ENCODE measurements at regions not wholly inside any gene's neighbourhood (a gene's known extent, or its start where the extent isn't known, plus 50 kb on each side); places are given as distances from the start of the nearest gene placed in this dataset.
A peak's percentile ranks its signal among the peaks of the same experiment; 100 is the strongest.
"Not testable (repeated sequence)": the region's sequence is repeated elsewhere in the genome, so short reads cannot be mapped to it uniquely, and the experiment has no call there.

DNA sequence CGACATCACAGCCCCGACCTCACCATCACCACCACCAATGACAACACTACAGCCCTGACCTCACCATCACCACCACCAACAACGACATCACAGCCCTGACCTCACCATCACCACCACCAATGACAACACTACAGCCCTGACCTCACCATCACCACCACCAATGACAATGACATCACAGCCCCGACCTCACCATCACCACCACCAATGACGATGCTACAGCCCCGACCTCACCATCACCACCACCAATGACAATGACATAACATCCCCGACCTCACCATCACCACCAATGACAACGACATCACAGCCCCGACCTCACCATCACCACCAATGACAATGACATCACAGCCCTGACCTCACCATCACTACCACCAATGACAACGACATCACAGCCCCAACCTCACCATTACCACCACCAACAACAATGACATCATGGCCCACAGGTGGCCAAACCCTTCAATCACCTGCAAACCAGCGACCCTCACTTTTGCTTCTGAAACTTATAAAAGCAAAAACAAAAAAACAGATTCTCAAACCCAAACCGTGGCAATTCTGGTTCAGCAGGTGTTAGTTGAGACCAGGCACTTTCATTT, 70.7 kb upstream of the TMEM18 start:
- DNase-seq: no peak

DNA sequence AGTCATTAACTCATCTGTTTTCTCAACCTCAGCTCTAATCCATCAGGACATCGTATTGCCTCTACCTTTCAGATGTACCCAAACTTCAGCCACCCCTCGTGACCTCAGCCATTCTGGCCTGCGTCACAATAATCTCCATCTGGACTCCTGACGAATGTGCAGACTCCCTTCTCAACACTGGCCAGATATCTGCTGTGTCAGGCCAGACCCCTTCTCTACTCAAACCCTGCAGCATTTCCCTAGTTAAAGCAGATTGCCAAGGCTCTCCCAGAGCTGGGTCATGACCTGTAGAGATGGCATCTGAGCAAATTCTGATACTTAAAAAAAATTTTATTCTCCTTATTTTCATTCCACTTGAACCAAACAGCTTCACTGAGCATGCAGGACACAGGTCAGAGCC, 69.5 kb upstream of the TMEM18 start:
- DNase-seq: no peak

DNA sequence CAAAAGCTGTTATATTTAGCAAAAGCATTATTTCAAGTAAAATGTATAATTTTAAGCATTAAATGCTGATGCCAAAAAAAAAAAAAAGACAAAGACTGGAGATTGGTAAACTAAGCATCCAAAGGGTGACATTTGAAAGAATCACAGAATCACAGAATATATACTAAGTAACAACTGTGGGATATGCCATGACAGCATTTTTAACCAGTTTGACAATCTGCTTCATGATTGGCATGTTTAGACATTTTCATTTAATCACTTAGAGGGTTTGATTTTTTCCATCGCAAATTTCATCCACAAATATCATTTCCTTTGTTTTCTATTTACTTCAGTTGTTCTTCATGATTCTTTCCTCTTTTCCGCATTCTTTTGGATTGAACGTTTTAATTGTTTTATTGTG, 66.9 kb upstream of the TMEM18 start:
- no peak for DNase-seq

DNA sequence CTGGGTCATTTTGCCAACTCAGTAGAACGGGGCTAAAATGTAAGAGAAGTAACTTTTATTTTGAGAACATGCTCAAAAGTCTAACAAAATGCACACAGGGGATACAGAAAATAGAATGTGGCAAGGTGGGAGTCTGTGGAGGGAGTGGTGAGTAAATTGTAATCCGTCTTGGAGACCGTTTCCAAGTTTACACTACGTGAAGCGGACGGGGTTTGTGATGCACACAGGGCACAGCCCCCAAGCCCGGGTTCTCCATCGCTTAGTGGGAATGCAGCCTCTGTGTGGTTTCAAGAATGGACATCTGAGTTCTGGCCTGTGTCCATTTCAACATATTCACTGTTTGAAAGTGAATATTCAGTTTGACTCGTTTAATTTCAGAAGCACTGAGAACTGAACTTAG, 65.0 kb upstream of the TMEM18 start:
- no peak for DNase-seq

DNA sequence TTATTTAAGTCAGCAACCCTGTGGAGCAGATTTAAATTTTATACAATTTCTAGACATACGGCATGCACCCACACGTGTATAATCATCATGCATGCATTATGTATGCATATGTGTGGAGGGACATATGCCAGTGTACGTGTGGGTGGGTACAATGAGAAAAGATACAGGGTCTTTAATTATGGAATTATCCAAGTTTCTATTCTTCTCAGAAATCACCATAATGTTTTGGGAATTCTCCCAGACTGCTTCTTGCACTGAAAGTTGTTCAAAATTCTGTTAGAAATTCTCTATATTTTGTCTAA, 63.9 kb upstream of the TMEM18 start:
- DNase-seq: no peak

DNA sequence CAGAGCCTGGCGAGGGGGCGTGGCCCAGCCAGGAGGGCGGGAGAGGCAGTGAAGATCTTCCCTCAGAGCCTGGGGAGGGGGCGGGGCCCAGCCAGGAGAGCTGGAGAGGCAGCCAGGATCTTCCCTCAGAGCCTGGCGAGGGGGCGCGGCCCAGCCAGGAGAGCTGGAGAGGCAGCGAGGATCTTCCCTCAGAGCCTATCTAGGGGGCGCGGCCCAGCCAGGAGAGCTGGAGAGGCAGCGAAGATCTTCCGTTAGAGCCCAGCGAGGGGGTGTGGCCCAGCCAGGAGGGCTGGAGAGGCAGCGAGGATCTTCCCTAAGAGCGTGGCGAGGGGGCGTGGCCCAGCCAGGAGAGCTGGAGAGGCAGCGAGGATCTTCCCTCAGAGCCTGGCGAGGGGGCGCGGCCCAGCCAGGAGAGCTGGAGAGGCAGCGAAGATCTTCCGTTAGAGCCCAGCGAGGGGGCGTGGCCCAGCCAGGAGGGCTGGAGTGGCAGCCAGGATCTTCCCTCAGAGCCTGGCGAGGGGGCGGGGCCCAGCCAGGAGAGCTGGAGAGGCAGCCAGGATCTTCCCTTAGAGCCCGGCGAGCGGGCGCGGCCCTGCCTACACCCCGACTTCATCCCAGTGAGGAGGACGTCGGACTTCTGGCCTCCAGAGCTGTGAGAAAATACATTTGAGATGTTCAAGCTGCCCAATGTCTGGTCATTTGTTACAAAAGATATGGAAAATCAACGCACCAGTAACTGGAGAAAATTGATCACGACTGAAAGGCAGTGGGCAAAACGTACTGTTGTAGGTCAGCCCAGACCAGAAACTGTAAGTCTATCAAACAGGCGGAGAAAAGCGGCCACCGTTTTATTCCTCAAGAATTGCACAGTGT, 63.4 kb upstream of the TMEM18 start:
- DNase-seq: peak; percentile 20 to 26

DNA sequence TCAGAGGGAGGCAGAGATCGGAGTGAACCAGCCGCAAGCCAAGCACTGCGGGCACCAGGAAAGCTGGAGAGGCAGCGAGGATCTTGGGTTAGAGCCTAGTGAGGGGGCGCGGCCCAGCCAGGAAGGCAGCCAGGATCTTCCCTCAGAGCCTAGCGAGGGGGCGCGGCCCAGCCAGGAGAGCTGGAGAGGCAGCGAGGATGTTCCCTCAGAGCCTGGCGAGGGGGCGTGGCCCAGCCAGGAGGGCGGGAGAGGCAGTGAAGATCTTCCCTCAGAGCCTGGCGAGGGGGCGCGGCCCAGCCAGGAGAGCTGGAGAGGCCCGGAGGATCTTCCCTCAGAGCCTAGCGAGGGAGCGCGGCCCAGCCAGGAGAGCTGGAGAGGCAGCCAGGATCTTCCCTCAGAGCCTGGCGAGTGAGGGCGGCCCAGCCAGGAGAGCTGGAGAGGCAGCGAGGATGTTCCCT, 62.7 kb upstream of the TMEM18 start:
- not testable (repeated sequence) for DNase-seq

DNA sequence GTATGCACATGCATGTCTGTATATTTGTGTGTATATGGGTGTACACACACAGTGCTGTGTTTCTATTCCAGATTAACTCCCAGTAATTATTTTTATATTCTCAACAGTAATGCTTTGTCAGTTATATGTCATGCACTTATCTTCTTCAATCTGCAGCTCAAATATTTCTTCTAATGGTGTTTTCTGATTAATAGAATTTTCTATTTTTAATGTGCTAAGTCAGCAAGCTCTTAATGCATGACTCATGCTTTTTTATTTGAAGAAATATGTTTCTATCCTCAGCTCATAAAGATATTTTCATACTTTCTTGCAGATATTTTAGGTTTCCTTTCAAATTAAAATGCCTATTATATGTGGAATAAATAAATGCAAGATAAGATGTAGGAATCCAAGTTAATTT, 59.7 kb upstream of the TMEM18 start:
- DNase-seq: no peak

DNA sequence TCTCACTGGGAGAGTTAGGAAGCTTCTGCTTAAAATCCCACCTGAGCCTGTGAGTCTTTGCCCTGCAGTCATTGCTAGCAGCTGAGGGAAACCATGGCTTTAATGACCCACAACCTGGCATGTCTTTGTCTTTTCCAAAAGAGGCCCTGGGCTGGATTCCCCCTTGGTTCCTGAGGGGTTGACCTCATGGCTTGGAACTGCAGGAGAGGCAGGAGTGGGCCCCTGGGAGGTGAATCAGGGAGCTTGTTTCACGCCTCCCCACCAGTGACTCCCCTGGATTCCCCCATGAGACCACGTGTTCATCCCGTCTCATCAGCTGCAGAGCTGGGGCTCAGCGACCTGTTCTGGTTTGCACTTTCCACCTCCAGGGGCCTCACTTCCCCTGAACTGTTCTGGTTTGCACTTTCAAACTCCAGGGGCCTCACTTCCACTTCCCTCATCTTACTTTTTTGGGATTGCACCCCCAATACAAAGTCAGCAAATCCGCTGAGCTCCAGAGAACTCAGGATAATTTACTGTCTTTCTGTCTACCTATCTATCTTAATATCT, 58.5 kb upstream of the TMEM18 start:
- no peak for DNase-seq

DNA sequence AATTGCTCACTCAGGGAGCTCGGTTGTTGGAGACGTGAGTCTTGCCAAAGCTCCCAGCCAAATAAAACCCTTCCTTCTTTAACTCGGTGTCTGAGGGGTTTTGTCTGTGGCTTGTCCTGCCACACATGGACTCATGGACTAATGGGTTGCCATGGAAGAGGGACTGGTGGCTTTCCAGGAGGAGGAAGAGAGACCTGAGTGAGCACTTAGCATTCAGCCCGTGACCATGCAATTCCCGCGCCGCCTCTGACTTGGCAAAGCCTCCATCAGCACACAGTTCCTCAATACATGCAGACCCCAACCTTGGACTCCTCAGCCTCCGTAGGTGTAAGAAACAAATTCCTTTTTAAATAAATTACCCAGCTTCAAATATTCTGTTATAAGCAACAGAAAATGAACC, 57.3 kb upstream of the TMEM18 start:
- no peak for DNase-seq

DNA sequence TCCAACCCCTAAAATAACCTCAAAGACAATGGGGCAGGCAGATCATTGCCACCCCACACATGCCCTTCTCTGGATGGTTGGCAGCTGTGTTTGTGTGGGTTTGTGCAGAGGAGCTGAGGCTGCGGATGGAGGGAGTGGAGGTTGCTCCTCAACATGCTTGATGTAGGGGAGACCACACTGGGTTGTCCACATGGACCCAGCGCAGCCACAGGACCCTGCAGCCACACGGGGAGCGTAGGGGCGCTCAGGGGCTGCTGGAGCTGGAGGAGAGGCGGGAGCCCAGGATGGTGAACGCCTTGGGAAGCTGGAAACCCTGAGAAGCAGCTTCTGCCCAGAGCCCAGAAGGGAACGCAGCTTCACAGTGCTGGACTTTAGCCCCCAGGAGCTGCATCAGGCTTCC, 56.3 kb upstream of the TMEM18 start:
- no peak for DNase-seq

DNA sequence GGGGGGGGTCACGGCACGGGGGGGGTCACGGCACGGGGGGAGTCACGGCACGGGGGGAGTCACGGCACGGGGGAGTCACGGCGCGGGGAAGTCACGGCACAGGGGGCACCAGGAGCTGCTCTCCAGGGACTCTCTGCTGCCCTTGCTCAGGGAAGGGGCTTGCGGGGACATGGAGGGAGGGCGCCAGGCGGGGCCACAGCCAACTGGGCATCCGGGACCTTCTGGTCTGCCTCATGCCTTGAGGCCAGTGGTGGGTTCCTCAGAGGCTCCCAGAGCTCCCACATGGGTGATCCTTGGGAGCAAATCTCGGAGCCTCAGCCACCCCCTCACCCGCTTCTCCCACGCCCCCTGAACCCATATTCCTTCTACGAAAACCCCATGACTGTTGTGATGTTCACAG, 55.8 kb upstream of the TMEM18 start:
- DNase-seq: no peak

DNA sequence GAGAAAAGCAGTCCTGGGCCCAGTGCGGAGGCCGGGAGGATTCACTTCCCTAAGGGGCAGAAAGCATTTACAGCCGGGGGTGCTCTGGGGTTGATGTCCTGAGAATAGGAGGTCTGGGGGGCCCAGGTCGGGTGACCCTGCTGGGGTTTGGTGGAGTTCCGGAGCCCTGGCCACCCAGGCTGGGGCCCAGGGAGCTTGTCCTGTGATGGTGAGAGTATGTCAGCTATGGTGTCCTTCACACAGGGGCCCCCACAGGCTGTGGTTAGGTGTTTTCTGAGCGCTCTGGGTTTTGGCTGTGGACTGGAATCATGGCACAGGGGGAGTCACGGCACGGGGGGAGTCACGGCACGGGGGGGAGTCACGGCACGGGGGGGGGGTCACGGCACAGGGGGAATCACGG, 54.5 kb upstream of the TMEM18 start:
- DNase-seq: no peak

DNA sequence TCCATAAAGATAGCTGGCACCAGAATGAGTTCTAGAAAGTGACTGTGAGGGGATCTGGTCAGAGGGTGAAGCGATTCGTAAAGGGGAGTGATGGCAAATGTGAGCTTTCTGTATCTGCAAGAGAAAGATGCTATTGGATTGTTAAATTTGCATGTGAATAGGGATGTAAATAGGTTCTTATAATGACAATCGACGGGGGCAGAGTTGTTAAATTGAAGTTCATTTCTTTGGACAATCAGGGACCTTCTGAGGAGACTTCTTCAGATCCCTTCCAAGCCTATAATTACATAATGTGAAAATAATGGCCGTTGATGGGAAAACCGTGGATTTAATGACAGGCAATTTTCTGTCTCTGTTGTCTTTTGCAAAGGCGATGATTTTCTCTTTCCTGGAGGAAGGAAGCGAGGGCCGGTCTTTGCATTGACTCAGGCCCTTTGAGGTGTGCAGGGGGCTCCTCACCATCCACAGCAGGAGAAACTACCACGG, 52.2 kb upstream of the TMEM18 start:
- no peak for DNase-seq

DNA sequence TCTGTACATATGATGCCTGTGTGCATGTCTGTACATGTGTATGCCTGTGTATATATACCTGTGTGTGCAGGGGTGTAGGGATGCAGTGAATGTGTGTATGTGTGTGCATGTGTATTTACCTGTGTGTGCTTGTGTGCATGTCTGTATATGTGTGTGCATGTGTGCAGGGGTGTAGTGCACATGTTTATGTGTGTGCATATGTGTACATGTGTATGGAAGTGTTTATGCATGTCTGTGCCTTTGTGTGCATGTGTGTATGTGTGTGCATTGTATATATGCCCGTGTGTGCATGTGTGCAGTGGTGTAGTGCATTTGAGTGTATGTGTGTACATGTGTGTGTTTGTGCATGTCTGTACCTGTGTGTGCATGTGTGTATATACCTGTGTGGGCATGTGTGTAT, 51.0 kb upstream of the TMEM18 start:
- DNase-seq: no peak

DNA sequence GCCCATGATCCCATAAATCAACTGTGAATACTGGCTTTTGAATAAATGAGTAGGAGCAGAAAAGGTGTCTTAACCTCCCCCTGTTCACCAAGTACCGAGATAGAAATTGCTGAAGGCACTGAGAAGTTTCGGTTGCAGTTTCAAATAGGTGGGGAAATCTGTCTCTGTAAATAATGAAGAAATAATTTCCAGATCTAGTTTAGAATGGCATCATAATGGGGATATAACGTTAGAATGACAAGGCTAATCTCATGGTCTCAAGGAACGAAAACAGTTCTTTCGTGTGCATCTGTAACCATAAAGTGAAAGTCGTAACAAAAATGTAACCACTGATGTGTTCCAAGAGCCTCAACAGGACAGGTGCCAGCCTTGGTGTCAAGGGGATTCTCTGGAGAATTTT, 49.9 kb upstream of the TMEM18 start:
- no peak for DNase-seq
